CD14-positive monocyte (primary cell): ENCODE measurements at regions not wholly inside any gene's neighbourhood (a gene's known extent, or its start where the extent isn't known, plus 50 kb on each side); places are given as distances from the start of the nearest gene placed in this dataset.

Source experiments
- DNase-seq, 3 donors: peaks; one replicate each; pipeline ENCODE4 v3.0.0-alpha.2; 2011 to 2022
- H2AFZ ChIP-seq: 2 replicates; pipeline ENCODE4 v1.6.0; 2012; ENCODE audit warnings: mild to moderate bottlenecking, low read depth, low read length, inconsistent platforms; ENCODE audit not compliant: insufficient read depth, poor library complexity, severe bottlenecking
- H3K27ac ChIP-seq, 2 donors: 1 replicate in 1 of 2; 2 replicates in 1 of 2; pipeline ENCODE4 v1.5.1; 2012 to 2013; ENCODE audit warnings: low read length in 2 of 2, control low read depth in 1 of 2, inconsistent platforms in 1 of 2, low read depth in 1 of 2, mild to moderate bottlenecking in 1 of 2
- H3K27me3 ChIP-seq, 2 donors: one replicate each; pipeline versions ENCODE4 v1.6.0 to v1.6.1; 2011 to 2013; ENCODE audit warnings: low read length in 2 of 2; ENCODE audit not compliant: control insufficient read depth in 2 of 2, insufficient read depth in 2 of 2
- H3K36me3 ChIP-seq, 2 donors: replicated peaks in 1 of 2; 1 replicate in 1 of 2; 2 replicates in 1 of 2; pipeline versions ENCODE4 v1.5.1 to v1.6.1; 2012 to 2013; ENCODE audit warnings: low read length in 2 of 2, control low read depth in 1 of 2, inconsistent platforms in 1 of 2, mild to moderate bottlenecking in 1 of 2; ENCODE audit not compliant: insufficient read depth in 2 of 2, control insufficient read depth in 1 of 2
- H3K4me1 ChIP-seq, 2 donors: 1 replicate in 1 of 2; 2 replicates in 1 of 2; pipeline versions ENCODE4 v1.5.1 to v1.6.1; 2012 to 2013; ENCODE audit warnings: low read length in 2 of 2, control low read depth in 1 of 2, inconsistent platforms in 1 of 2, mild to moderate bottlenecking in 1 of 2, moderate library complexity in 1 of 2; ENCODE audit not compliant: insufficient read depth in 2 of 2, control insufficient read depth in 1 of 2
- H3K4me2 ChIP-seq: replicated peaks from 2 replicates; pipeline ENCODE3; 2012; ENCODE audit warnings: low read length, moderate library complexity, mild to moderate bottlenecking; ENCODE audit not compliant: poor library complexity, severe bottlenecking; ENCODE audit errors: extremely low read depth
- H3K4me3 ChIP-seq, 3 experiments: fragments of 200-600 bp in 1 of 3; sonication (generic) in 1 of 3; replicated peaks in 1 of 3; 1 replicate in 2 of 3; 2 replicates in 1 of 3; pipeline ENCODE4 v1.5.1; 2011 to 2013; ENCODE audit warnings: low read length in 3 of 3, mild to moderate bottlenecking in 3 of 3, control low read depth in 2 of 3, low read depth in 2 of 3, inconsistent platforms in 1 of 3, moderate library complexity in 1 of 3
- H3K79me2 ChIP-seq: 2 replicates; pipeline ENCODE4 v1.6.0; 2012; ENCODE audit warnings: mild to moderate bottlenecking, control low read depth, inconsistent platforms, low read length, moderate library complexity; ENCODE audit not compliant: insufficient read depth
- H3K9ac ChIP-seq: 2 replicates; pipeline ENCODE4 v1.6.0; 2017; ENCODE audit warnings: low read length, mild to moderate bottlenecking; ENCODE audit not compliant: insufficient read depth, poor library complexity, severe bottlenecking
- H3K9me3 ChIP-seq, 2 donors: replicated peaks in 1 of 2; 1 replicate in 1 of 2; 2 replicates in 1 of 2; pipeline versions ENCODE4 v1.5.1 to v1.6.1; 2012 to 2013; ENCODE audit warnings: low read length in 2 of 2, control low read depth in 1 of 2; ENCODE audit not compliant: control insufficient read depth in 1 of 2, insufficient read depth in 1 of 2
- H4K20me1 ChIP-seq: 2 replicates; pipeline ENCODE4 v1.6.0; 2012; ENCODE audit warnings: mild to moderate bottlenecking, low read length, control low read depth, moderate library complexity; ENCODE audit not compliant: insufficient read depth
- H3K27ac Mint-ChIP-seq, 7 donors: one replicate each; pipeline ENCODE4 v1.8.0; 2020; ENCODE audit warnings: mild to moderate bottlenecking in 7 of 7, mixed read lengths in 7 of 7, moderate library complexity in 6 of 7, inconsistent platforms in 2 of 7
- H3K27me3 Mint-ChIP-seq, 3 donors: one replicate each; pipeline ENCODE4 v1.8.0; 2021 to 2022; ENCODE audit warnings: low read depth in 3 of 3, mild to moderate bottlenecking in 3 of 3, mixed read lengths in 3 of 3, moderate library complexity in 3 of 3, inconsistent platforms in 1 of 3
- H3K36me3 Mint-ChIP-seq, 2 donors: one replicate each; pipeline ENCODE4 v1.8.0; 2020; ENCODE audit warnings: mixed read lengths in 2 of 2, inconsistent platforms in 1 of 2, mild to moderate bottlenecking in 1 of 2
- H3K4me1 Mint-ChIP-seq: one replicate; pipeline ENCODE4 v1.8.0; 2020; ENCODE audit warnings: mild to moderate bottlenecking, mixed read lengths
- H3K4me3 Mint-ChIP-seq, 2 donors: one replicate each; pipeline ENCODE4 v1.8.0; 2020; ENCODE audit warnings: mild to moderate bottlenecking in 2 of 2, mixed read lengths in 2 of 2, moderate library complexity in 1 of 2
- H3K9me3 Mint-ChIP-seq, 7 donors: one replicate each; pipeline ENCODE4 v1.8.0; 2020 to 2022; ENCODE audit warnings: mixed read lengths in 7 of 7, mild to moderate bottlenecking in 6 of 7, moderate library complexity in 6 of 7, inconsistent platforms in 2 of 7
- CTCF ChIP-seq: fragments of 200-600 bp; IDR thresholded peaks from one replicate; pipeline ENCODE4 v1.8.0; 2022; ENCODE audit warnings: antibody characterized with exemption, mild to moderate bottlenecking
- WGBS: methylation state at CpG from one replicate; pipeline ENCODE4 v1.1.5; 2013; ENCODE audit warnings: missing lambda C conversion rate; ENCODE audit not compliant: insufficient coverage; 5-methylcytosine and 5-hydroxymethylcytosine counted together
- intact Hi-C, 2 donors: fragments of 100-400 bp; cut with micrococcal nuclease; formaldehyde crosslinking; loops; one replicate each; pipeline versions ENCODE4 v1.15.0 to v1.15.1; 2023

GRCh38 chr6:21455071-21455470 lies 138.5 kb upstream of the SOX4 start:
- 82% methylated on average over 2 of the region's 6 CpGs for WGBS
- H3K27ac ChIP-seq, result no peak overlapping the region

GRCh38 chr6:21457647-21458046 lies 135.9 kb upstream of the SOX4 start:
- Histone ChIP-seq H3K4me3 (no peak overlapping the region), H3K9ac (no peak overlapping the region), H2AFZ (no peak overlapping the region), H3K4me1 (no peaks in the 10 kb centered on the region), H4K20me1 (no peaks in the 10 kb centered on the region), H3K36me3 (no peaks in the 10 kb centered on the region), H3K9me3 (no peaks in the 10 kb centered on the region), H3K27ac (no peak overlapping the region), H3K4me2 (no peak overlapping the region), H3K79me2 (no peaks in the 10 kb centered on the region), H3K27me3 (no peaks in the 10 kb centered on the region)
- Mint-ChIP-seq H3K9me3 (peaks cover 0 to 6% (median 0%) of the 10 kb centered on the region in 7 donors), H3K27ac (no peak overlapping the region), H3K36me3 (no peaks in the 10 kb centered on the region), H3K4me1 (peaks cover 2% of the 10 kb centered on the region), H3K4me3 (no peak overlapping the region), H3K27me3 (peaks cover 0 to 2% (median 2%) of the 10 kb centered on the region in 3 donors)
- no peak for TF ChIP-seq CTCF
- intact Hi-C loops, result no loop called here
- no peak for DNase-seq
- 94% methylated on average over 9 of the region's 10 CpGs for WGBS

More at GRCh38 chr6:21455071-21455470, 138.5 kb upstream of the SOX4 start:
- Mint-ChIP-seq H3K27ac (no peak overlapping the region), H3K4me3 (no peak overlapping the region), H3K36me3 (no peaks in the 10 kb centered on the region), H3K9me3 (peaks cover 0 to 6% (median 0%) of the 10 kb centered on the region in 7 donors), H3K27me3 (peaks cover 2% of the 10 kb centered on the region in 3 donors), H3K4me1 (no peaks in the 10 kb centered on the region)
- no peaks in the 10 kb centered on the region for H3K27me3 ChIP-seq
- intact Hi-C loops, result no loop called here
- no peaks in the 10 kb centered on the region for H3K9me3 ChIP-seq
- H3K4me2 ChIP-seq, result no peak overlapping the region
- H3K9ac ChIP-seq, result no peak overlapping the region
- H2AFZ ChIP-seq, result no peak overlapping the region
- H3K4me1 ChIP-seq, result no peaks in the 10 kb centered on the region
- DNase-seq, result no peak
- no peaks in the 10 kb centered on the region for H4K20me1 ChIP-seq
- TF ChIP-seq CTCF, result no peak
- no peak overlapping the region for H3K4me3 ChIP-seq
- H3K36me3 ChIP-seq, result no peaks in the 10 kb centered on the region
- H3K79me2 ChIP-seq, result no peaks in the 10 kb centered on the region
